ENCODE measurements at regions not wholly inside any gene's neighbourhood (a gene's known extent, or its start where the extent isn't known, plus 50 kb on each side); places are given as distances from the start of the nearest gene placed in this dataset.

GRCh38 chr5:124664287-124664686 lies 82.2 kb downstream of the ZNF608 start:
- TF ChIP-seq EZH2 (IDR thresholded peaks at IDR 0.05; ENCODE audit: low read length) (no peak), CTCF (optimal IDR thresholded peaks at IDR 0.05 in 1 of 3, IDR thresholded peaks at IDR 0.05 in 1 of 3, conservative IDR thresholded peaks at IDR 0.05 in 1 of 3; ENCODE audit: extremely low read depth in 1 of 3, insufficient read depth in 2 of 3, low read length in 3 of 3) (no peak)

Data from keratinocyte (primary cell).